ENCODE measurements at regions not wholly inside any gene's neighbourhood (a gene's known extent, or its start where the extent isn't known, plus 50 kb on each side); places are given as distances from the start of the nearest gene placed in this dataset.

DNA sequence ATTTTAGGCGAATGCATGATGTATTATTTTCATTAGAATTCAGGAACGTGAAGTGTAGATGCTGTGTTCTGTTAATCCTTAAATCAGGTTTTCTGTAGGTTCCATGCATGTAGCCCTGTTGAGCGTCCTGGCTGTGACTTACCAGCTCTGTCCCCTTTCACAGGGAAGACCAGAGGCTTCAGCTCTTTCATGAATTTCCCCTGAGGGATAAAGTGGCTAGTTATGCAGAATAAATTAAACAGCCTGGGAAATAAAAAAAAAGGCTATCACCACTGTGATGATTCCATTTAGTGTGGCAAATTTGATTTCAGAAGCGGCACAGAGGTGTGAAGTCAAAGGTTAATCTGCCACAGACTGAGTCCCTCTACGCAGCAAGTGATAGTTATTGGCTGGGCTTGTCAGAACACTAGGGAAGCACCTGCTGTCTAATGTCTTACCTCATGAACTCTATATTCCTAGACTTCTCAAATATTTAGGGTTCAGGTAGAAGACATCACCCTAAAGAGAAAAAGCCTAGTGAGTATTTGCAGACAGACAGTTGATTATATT lies 61.6 kb upstream of the LINC00305 start:
- no peak for DNase-seq

DNA sequence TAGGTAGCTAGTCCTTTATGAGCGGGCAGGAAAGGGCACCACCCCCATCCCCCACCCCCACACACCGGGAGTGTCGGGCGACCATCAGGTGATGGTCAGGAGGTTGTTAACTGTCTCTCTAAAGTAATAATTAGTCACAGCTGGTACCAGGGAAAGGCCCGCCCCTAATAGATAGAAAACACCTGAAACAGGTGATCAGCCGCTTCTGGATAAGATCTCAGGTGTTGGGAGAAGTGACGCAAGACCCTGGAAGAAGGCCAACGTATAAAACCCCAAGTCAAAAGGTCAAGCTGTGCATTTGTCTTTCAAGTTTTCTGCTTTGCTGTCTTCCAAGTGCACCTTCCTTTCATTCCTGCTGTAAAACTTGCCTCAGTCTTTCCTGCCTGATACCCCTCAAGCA lies 59.6 kb upstream of the LINC00305 start:
- DNase-seq = no peak

DNA sequence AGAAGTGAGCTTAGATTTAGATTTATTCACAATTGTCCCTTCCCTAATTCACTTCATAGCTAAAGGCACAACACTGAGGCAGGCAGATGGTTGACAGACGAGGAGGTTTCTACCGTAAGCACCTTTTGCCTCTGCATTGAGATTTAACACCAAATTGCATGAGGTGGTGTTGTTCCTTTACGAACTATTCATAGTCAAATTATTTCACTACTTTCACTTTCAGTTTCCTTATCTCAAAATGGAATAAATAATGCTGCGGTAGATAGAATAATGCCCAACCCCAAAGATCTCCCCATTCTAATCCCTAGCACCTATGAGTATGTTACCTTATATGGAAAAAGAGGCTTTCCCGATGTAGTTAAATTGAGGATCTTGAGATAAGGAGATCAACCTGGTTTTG lies 58.9 kb upstream of the LINC00305 start:
- no peak for DNase-seq

DNA sequence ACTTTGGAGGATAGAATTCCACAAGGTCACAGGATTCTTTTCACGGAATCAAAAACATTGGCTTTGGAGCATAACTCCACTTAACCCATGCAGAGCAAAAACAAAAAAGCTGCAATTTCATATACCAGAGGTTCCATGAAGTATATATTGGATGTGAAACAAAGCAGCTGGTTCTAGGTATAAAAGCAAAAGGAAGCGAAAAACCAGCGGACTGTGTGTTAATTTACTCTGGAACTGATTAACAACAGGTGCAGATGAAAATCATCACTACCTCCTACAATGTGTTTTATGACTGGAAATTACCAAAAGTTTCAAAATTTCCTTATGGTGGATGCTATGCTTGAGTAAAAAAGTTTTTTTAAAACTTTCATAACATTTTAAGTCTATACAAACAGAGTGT lies 54.4 kb upstream of the LINC00305 start:
- no peak for DNase-seq

DNA sequence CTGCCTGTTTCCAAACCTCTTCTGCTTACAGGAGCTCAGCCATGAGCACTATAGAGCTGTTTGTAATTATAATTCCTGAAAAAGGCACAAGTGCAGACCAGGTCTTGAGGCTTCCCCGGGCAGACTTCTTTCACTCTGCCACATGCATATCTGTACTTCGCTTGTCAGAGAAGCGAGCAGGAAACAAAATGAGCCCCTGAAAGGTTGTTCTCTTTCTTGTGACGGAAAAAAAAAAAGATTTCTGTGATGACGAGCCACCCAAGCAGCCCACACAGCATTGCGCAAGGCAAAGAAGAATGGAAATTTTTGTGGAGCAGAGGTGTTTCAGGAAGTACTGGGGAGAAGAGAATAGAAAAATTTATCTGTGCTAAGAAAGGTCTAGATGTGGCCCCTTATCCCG lies 54.0 kb upstream of the LINC00305 start:
- DNase-seq = no peak

DNA sequence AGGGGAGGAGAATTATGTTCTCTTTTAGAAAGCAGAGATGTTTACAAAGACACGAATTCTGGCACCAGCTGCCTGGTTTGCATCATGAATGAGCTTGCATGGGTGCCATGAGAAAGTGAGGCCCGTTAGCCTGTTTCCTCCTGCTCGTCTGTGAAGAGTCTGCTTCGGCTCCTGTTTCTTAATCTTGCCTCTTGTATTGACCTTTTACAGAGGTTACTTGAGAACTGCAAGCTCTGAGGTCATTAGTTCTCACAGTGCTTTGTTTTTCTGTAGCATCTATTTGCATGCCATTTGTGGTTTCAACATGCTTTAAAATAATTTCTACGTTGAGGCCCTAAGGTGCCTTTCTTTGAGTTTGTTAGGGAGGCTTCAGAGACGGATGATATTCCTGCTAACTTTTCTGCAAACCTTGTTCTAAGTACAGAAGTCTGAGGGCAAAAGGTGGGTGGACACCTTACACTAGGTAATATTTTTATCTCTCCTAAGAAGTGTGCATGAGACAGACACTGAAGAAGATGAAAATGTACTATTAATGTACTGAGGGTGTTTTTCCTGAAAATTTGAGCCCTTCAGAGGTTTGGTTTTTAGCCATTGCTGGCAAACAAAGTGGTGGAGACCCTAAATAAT lies 53.4 kb upstream of the LINC00305 start:
- DNase-seq = no peak

DNA sequence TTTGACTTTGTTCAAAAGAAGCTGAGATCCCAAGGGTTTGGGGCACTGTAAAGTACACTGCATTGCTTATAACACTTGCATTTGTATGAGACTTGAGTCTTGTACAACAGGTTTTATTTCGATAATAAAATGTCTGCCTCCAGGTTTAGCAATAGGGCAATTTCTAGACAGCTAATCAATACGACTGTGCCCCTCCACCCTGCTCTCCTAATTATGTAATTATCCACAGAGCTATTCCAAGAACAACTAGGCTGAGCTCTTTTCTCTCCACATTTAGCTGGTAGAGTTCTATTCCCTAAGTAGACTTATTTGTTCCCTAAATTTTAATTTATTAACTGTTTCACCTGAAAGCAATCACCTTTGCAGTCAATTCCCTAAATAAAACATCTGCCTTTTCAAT lies 52.9 kb upstream of the LINC00305 start:
- no peak for DNase-seq

DNA sequence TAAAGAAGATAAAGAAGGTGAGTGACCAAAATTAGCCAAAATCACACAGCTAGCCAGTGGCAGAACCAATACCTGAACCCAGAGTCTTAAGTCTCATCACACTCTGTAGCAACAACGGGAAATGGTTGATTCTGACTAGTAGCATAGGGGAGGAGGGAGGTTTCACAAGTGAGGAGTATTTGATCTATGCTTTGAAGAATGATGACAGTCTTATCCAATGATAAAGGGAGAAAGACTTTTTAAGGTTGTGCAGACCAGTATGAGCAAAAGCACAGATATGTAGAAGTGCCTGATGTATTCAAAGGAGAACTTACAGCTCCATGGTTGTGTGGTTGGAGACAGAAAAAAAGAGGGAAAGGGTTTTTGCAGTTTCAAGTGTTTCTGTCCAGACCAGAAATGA lies 50.7 kb upstream of the LINC00305 start:
- DNase-seq = no peak
